H4 (cell line): ENCODE measurements at regions not wholly inside any gene's neighbourhood (a gene's known extent, or its start where the extent isn't known, plus 50 kb on each side); places are given as distances from the start of the nearest gene placed in this dataset.

Source experiments
- DNase-seq: peaks from one replicate; pipeline ENCODE4 v3.0.0-alpha.2; 2015; ENCODE audit warnings: low spot score

GRCh38 chr4:132860976-132861375 lies 288.1 kb upstream of the PCDH10 start:
- no peak for DNase-seq

GRCh38 chr4:132863619-132864018 lies 285.5 kb upstream of the PCDH10 start:
- no peak for DNase-seq

DNA sequence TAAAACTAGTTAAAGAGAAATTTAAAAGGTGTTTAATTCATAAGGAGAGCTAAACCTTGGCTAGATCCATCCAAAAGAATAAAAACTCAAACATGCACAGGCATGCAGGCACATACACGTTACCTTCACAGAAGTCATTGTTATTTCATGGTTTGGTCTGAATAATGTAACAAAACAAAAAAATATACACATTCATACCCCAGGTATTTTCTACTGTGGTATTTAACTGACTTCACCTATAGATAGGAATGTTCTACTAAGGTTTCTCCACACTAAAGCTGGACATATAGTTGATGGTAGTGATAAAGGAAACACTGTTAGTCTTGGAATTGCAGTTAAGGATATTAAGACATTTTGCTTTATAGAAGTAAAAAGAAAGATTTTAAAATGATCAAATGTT lies 283.6 kb upstream of the PCDH10 start:
- no peak for DNase-seq

GRCh38 chr4:132865922-132866321 lies 283.2 kb upstream of the PCDH10 start:
- no peak for DNase-seq

GRCh38 chr4:132866616-132867015 lies 282.5 kb upstream of the PCDH10 start:
- DNase-seq: no peak

DNA sequence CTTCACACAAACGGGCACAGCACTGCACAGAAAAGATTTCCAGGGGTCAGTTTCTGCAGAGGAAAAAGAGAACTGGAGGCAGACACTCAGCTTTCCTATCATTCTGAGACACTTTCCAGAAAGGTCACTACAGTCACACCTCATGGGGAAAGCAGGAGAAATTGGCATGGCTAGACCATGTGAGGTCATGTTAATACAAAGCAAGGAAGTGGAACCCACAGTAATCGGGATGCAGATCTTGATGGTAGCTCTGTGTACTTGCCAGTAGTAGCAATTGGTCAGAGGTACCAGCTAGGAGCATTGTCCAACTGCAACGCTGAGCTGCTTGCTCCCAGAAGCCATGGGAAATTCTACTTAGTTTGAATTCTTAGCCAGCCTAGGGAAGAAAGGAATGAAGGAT lies 255.3 kb upstream of the PCDH10 start:
- no peak for DNase-seq

GRCh38 chr4:132901224-132901623 lies 247.9 kb upstream of the PCDH10 start:
- no peak for DNase-seq

GRCh38 chr4:132910229-132910748 lies 238.8 kb upstream of the PCDH10 start:
- DNase-seq: no peak

DNA sequence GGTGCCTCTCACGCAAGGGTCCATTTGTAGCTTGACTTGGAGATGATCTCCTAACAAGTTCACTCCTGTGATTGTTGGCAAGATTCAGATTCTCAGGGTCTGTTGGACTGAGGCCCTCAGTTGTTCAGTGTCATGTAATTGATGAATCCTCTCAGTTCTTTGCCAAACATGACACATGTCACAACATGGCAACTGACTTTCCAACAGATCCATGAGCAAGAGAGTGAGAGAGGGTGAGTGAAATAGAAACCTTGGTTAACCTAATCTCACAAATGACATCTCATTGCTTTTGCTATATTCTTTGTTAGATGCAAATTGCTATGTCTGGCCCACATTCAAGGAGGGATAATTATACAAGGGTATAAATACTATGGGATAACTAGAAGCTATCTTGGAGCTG lies 231.0 kb upstream of the PCDH10 start:
- DNase-seq: no peak

DNA sequence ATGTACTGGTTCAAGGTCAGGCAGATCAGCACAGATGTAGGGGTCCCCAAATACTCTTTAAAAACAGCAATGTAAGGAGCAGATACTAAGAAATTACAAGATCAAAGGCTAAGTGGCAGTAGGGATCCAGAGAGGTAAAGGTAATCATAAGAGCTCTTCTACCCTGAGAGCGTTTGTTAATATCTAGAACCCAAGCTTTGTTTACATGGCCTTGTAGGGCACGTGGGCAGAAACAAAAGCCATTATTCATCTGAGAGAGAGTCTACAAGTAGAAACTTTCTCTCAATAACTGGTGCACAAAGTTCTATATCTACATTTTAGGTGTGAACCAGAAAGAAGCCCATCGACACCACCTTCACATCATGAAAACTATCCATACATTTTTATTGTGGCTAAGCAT lies 225.6 kb upstream of the PCDH10 start:
- no peak for DNase-seq

GRCh38 chr4:132934911-132935310 lies 214.2 kb upstream of the PCDH10 start:
- no peak for DNase-seq

DNA sequence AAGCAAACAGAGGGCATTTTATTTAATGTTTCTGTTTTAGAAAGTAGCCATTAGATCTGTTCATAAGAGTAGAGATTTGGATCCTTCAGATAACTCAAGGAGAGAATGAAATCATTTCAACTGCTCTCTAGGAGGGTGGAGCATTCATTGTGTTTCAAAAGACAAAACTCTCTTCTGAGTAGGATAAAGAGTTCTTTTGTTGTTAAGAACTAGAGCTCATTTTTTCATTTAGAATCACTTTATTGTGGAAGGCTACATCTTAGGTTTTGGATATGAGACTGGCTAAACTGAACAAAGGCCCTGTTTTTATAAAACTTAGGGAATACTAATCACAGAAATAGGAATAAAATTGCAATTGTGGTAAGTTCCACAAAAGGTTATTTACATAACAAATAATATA lies 193.9 kb upstream of the PCDH10 start:
- DNase-seq: no peak

- no peak for DNase-seq
Measured at GRCh38 chr4:132956962-132957361, 192.1 kb upstream of the PCDH10 start.

- DNase-seq: no peak
Measured at GRCh38 chr4:132958457-132959263, 190.4 kb upstream of the PCDH10 start.

DNA sequence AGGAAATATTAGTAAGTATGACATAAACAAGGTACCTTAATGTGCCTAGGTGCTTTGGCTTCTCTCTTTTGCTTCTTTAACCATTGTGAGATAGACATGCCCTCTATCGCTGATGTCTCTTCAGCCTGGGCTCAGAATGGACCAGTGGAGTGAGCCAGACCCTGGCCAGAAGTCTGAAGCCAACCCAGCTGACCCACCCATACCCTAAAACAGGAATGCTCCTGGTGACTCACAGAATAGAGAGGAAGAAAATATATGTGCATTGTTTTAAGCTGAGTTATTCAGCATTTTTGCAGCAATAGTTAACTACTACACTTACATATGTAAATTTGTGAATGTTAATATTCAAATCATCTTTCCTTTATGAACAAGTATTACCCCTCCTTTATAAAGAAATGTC lies 167.5 kb upstream of the PCDH10 start:
- no peak for DNase-seq

GRCh38 chr4:132982151-132982550 lies 166.9 kb upstream of the PCDH10 start:
- no peak for DNase-seq

DNA sequence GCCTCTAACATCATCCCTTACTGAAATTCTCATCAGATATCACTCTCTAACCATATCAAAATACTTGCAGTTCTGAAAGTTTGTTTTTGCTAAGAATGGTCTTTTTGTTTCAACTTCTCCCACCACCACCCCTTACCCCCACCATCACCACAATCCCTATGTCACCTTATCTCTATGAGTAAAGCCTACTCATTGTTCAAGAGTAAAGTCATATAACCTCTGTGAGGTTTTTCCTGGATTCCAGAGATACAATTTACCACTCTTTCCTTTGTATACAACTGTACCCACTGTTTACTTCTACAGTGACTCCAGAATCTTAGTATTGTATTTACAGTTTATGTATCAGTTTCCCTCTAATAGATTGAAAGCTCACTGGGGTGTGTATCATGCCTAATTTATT lies 158.0 kb upstream of the PCDH10 start:
- DNase-seq: no peak

- DNase-seq: no peak
Measured at GRCh38 chr4:132992686-132993085, 156.4 kb upstream of the PCDH10 start.

DNA sequence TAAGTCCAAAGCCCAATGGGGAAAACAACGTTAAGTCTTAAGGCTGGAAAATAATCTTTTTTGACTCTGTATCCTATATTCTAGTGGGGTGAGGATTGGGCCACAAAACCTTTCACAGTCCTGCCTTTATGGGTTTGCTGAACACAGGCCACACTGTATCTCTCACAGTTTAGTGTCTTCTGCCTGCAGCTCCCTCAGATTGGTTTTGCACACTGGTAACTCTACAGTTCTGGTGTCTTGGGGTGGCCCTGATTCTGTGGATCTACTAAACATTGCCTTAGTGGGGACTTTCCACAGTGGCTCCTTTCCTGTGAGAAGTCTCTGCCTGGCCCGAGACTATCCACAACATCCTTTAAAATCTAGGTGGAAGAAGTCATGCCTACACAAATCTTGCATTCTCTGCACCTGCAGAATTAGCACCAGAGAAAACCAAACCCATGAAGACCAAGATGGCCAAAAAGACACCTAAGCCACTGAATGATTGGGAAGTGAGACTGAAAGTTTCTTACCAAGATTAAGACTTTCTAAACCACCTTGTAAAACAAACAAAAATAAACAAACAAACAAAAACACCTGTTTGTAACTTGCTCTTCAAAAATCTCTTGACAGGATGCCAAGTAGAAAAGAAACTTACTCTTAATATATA lies 150.4 kb upstream of the PCDH10 start:
- DNase-seq: no peak

DNA sequence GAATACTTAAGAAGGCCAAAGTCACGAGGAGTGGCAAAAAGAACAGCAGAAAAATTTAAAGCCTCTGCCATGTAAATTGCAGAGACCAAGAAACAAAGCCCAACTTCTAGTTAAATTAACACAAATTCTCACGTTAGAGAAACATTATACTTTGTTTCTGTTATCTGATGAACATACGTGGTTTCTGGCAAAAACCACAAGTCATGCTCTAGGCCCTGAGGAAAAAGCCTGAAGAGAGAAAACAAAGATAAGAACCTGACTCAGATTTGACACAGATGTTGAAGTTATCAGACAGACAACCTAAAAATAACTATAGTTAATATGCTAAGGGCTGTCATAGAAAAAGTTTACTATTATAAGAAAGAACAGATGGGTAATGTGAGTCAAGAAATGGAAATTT lies 149.1 kb upstream of the PCDH10 start:
- DNase-seq: peak; percentile 55

DNA sequence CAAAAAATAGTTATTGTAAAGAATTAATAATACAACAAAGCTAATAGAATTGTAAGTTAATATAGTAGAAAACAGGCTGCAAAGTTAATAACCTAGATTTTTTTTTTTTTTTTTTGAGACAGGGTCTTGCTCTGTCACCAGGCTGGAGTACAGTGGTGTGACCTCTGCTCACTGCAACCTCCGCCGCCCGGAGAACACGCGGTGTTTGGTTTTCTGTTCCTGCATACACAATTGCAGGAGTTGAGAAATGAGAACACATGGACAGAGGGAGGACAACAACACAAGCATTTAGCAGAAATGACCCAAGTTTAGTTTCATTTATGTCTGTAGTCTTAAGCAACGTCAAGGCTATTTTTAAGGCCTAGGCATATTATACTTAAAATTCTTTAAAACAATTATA lies 145.9 kb upstream of the PCDH10 start:
- no peak for DNase-seq

GRCh38 chr4:133014473-133015135 lies 134.5 kb upstream of the PCDH10 start:
- no peak for DNase-seq

GRCh38 chr4:133045288-133045687 lies 103.8 kb upstream of the PCDH10 start:
- no peak for DNase-seq
